ENCODE measurements at regions not wholly inside any gene's neighbourhood (a gene's known extent, or its start where the extent isn't known, plus 50 kb on each side); places are given as distances from the start of the nearest gene placed in this dataset.

DNA sequence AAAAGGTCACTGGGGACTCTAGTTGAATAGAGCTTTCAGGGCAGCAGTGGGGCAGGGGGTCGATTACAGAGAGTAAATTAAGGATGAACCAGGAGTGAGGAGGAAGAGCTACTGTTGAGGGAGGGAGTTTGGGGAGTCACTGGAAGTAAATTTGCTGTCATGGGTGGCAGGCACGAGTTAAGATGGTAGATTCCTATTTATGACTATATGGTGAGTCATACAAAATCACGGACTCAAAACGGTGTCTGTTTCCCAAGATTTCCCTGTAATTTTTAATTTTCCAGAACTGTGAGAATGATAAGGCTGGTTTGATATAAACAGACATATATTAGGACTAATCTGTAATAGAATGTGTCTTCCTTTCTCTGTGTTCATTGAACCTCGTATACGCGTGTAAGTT, 287.6 kb upstream of the GOT2 start:
- TF ChIP-seq, protein P1, sequence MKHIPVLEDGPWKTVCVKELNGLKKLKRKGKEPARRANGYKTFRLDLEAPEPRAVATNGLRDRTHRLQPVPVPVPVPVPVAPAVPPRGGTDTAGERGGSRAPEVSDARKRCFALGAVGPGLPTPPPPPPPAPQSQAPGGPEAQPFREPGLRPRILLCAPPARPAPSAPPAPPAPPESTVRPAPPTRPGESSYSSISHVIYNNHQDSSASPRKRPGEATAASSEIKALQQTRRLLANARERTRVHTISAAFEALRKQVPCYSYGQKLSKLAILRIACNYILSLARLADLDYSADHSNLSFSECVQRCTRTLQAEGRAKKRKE (CRISPR knock-in tag; IDR thresholded peaks at IDR 0.05; ENCODE audit: low read depth) = no peak
- TF ChIP-seq NPAS2 (CRISPR knock-in tag; IDR thresholded peaks at IDR 0.05; ENCODE audit: borderline replicate concordance) = no peak
- TF ChIP-seq GATA3 (IDR thresholded peaks at IDR 0.05; ENCODE audit: borderline replicate concordance) = no peak
- TF ChIP-seq HOXB5 (CRISPR knock-in tag; IDR thresholded peaks at IDR 0.05) = no peak
- no peak for TF ChIP-seq FOSL2 (IDR thresholded peaks at IDR 0.05)
- TF ChIP-seq FOSL2 (CRISPR knock-in tag; IDR thresholded peaks at IDR 0.05) = peak; percentile 63
- TF ChIP-seq FOXS1 (CRISPR knock-in tag; IDR thresholded peaks at IDR 0.05) = no peak
- no peak for TF ChIP-seq ZSCAN20 (CRISPR knock-in tag; IDR thresholded peaks at IDR 0.05)
- TF ChIP-seq, protein P2, sequence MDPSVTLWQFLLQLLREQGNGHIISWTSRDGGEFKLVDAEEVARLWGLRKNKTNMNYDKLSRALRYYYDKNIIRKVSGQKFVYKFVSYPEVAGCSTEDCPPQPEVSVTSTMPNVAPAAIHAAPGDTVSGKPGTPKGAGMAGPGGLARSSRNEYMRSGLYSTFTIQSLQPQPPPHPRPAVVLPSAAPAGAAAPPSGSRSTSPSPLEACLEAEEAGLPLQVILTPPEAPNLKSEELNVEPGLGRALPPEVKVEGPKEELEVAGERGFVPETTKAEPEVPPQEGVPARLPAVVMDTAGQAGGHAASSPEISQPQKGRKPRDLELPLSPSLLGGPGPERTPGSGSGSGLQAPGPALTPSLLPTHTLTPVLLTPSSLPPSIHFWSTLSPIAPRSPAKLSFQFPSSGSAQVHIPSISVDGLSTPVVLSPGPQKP (IDR thresholded peaks at IDR 0.05; ENCODE audit: low read depth, low read length) = no peak
- 40% methylated on average over 7 of the region's 7 CpGs for WGBS (ENCODE audit: missing lambda C conversion rate)
- ChIA-PET POLR2A (no interaction called here), CTCF (no interaction called here)
- FAIRE-seq = no peak
- Histone ChIP-seq H3K27ac (0 out of 6 replicates have a peak overlapping the region, but pooled peaks of 1 of the 2 experiments have one; percentile 13), H3K9me3 (no peaks in the 10 kb centered on the region), H3K4me3 (no peak overlapping the region), H3K4me2 (no peak overlapping the region), H3K4me1 (no peaks in the 10 kb centered on the region)
- ATAC-seq = no peak
- DNase-seq (ENCODE audit: low read depth in 1 of 2, low spot score in 1 of 2) = peak; percentile 5 to 8

DNA sequence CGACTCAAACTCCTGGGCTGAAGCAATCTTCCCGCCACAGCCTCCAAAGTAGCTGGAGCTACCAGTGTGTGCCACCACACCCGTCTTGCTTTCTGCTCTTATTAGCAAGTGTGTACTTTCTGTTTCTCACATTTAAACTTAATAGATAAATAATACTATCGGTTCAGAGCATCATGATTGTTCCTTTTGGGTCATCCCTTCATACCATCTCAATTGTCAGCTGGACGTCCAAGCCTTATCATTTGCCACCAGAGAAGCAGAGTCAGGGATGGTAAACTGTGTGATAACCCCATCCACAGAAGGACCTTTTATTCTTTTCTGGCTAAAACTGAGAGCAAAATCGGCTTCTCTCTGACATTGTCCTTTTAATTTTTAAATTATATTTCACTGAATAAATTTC, 279.8 kb upstream of the GOT2 start:
- Histone ChIP-seq H3K4me2 (no peak overlapping the region), H3K27ac (no peak overlapping the region), H3K9me3 (no peaks in the 10 kb centered on the region), H3K4me1 (no peaks in the 10 kb centered on the region), H3K4me3 (no peak overlapping the region)
- ATAC-seq (no peak), FAIRE-seq (no peak), DNase-seq (ENCODE audit: low read depth in 1 of 2, low spot score in 1 of 2) (no peak)
- 28% methylated on average over 6 of the region's 6 CpGs for WGBS (ENCODE audit: missing lambda C conversion rate)
- CTCF ChIA-PET = no interaction called here
- POLR2A ChIA-PET = no interaction called here
- no peak for TF ChIP-seq ZSCAN20 (CRISPR knock-in tag; IDR thresholded peaks at IDR 0.05)
- no peak for TF ChIP-seq HOXA7 (CRISPR knock-in tag; IDR thresholded peaks at IDR 0.05)
- TF ChIP-seq SREBF2 (IDR thresholded peaks at IDR 0.05) = no peak
- TF ChIP-seq, protein P1 (CRISPR knock-in tag; IDR thresholded peaks at IDR 0.05; ENCODE audit: low read depth) = no peak
- TF ChIP-seq POLR2A (IDR thresholded peaks at IDR 0.05; ENCODE audit: low read length) = no peak
- TF ChIP-seq, protein P3, sequence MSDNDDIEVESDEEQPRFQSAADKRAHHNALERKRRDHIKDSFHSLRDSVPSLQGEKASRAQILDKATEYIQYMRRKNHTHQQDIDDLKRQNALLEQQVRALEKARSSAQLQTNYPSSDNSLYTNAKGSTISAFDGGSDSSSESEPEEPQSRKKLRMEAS (IDR thresholded peaks at IDR 0.05) = no peak
- TF ChIP-seq, protein P2 (IDR thresholded peaks at IDR 0.05; ENCODE audit: low read depth, low read length) = no peak

DNA sequence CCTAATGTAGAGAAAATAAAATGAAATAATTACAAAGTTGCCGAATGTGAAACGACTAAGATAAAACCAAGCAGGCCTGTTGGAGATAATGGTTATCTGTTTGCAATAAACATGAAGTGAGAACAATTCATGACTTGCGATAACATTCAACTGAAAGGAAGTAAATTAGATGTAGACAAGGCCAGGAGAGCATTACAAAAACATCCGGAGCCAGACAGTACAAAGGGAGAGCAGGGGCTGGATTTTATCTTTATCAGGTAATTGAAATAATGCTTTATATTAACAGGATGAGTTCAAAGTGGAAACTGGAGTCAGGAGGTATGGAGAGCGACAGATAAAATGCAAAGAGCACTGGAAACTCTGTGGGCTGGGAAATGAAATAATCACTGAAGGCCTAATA, 265.6 kb upstream of the GOT2 start:
- no peak for TF ChIP-seq CBX8 (IDR thresholded peaks at IDR 0.05)
- TF ChIP-seq POLR2A (IDR thresholded peaks at IDR 0.05; ENCODE audit: low read length) = no peak
- TF ChIP-seq NFE2L2 (conservative IDR thresholded peaks at IDR 0.05; ENCODE audit: low read length) = no peak
- TF ChIP-seq MAZ (IDR thresholded peaks at IDR 0.05; ENCODE audit: borderline replicate concordance, low read depth, low read length) = no peak
- no peak for TF ChIP-seq KDM1A (IDR thresholded peaks at IDR 0.05; ENCODE audit: low read depth)
- TF ChIP-seq TFCP2L1 (CRISPR knock-in tag; IDR thresholded peaks at IDR 0.05) = no peak
- TF ChIP-seq, protein P4, sequence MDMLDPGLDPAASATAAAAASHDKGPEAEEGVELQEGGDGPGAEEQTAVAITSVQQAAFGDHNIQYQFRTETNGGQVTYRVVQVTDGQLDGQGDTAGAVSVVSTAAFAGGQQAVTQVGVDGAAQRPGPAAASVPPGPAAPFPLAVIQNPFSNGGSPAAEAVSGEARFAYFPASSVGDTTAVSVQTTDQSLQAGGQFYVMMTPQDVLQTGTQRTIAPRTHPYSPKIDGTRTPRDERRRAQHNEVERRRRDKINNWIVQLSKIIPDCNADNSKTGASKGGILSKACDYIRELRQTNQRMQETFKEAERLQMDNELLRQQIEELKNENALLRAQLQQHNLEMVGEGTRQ (IDR thresholded peaks at IDR 0.05) = no peak
- no peak for TF ChIP-seq HOXA7 (CRISPR knock-in tag; IDR thresholded peaks at IDR 0.05)
- TF ChIP-seq HOXB13 (CRISPR knock-in tag; IDR thresholded peaks at IDR 0.05; ENCODE audit: low read depth) = no peak
- no peak for TF ChIP-seq NR3C1 (IDR thresholded peaks at IDR 0.05)
- TF ChIP-seq HEYL (CRISPR knock-in tag; IDR thresholded peaks at IDR 0.05) = no peak
- no peak for TF ChIP-seq FOSL2 (IDR thresholded peaks at IDR 0.05)
- TF ChIP-seq FOSL2 (CRISPR knock-in tag; IDR thresholded peaks at IDR 0.05) = no peak
- no peak for TF ChIP-seq ZNF302 (CRISPR knock-in tag; IDR thresholded peaks at IDR 0.05)
- no peak for TF ChIP-seq CEBPB (IDR thresholded peaks at IDR 0.05)
- no peak for TF ChIP-seq MYC (IDR thresholded peaks at IDR 0.05; ENCODE audit: borderline replicate concordance, low read length)
- TF ChIP-seq RNF2 (IDR thresholded peaks at IDR 0.05; ENCODE audit: borderline replicate concordance, low read depth) = no peak
- TF ChIP-seq, protein P5, sequence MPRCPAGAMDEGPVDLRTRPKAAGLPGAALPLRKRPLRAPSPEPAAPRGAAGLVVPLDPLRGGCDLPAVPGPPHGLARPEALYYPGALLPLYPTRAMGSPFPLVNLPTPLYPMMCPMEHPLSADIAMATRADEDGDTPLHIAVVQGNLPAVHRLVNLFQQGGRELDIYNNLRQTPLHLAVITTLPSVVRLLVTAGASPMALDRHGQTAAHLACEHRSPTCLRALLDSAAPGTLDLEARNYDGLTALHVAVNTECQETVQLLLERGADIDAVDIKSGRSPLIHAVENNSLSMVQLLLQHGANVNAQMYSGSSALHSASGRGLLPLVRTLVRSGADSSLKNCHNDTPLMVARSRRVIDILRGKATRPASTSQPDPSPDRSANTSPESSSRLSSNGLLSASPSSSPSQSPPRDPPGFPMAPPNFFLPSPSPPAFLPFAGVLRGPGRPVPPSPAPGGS (IDR thresholded peaks at IDR 0.05) = no peak
- TF ChIP-seq, protein P6, sequence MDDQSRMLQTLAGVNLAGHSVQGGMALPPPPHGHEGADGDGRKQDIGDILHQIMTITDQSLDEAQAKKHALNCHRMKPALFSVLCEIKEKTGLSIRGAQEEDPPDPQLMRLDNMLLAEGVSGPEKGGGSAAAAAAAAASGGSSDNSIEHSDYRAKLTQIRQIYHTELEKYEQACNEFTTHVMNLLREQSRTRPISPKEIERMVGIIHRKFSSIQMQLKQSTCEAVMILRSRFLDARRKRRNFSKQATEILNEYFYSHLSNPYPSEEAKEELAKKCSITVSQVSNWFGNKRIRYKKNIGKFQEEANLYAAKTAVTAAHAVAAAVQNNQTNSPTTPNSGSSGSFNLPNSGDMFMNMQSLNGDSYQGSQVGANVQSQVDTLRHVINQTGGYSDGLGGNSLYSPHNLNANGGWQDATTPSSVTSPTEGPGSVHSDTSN (IDR thresholded peaks at IDR 0.05) = no peak
- H3K4me2 ChIP-seq = no peak overlapping the region
- ChIA-PET CTCF (interaction anchor here (0.5 kb wide), 1 partner anchor 316 kb away, joined by 3 read pairs; no protein-coding TSS in a partner anchor), POLR2A (no interaction called here)
- DNase-seq (ENCODE audit: low read depth in 1 of 2, low spot score in 1 of 2) (no peak), ATAC-seq (no peak), FAIRE-seq (no peak)
- WGBS (ENCODE audit: missing lambda C conversion rate) = 70% methylated on average over 5 of the region's 5 CpGs
- H3K27ac ChIP-seq = no peak overlapping the region
- no peak overlapping the region for H3K4me3 ChIP-seq
- no peaks in the 10 kb centered on the region for H3K9me3 ChIP-seq
- no peaks in the 10 kb centered on the region for H3K4me1 ChIP-seq
